Glutamatergic neuron (in vitro differentiated cells): ENCODE measurements at regions not wholly inside any gene's neighbourhood (a gene's known extent, or its start where the extent isn't known, plus 50 kb on each side); places are given as distances from the start of the nearest gene placed in this dataset.

Source experiments
- DNase-seq: peaks from one replicate; pipeline ENCODE4 v3.0.0; 2022
- H3K27ac Mint-ChIP-seq: one replicate; pipeline ENCODE4 v1.8.0; 2020; ENCODE audit warnings: mild to moderate bottlenecking, mixed read lengths, inconsistent platforms; ENCODE audit not compliant: unreplicated experiment
- H3K27me3 Mint-ChIP-seq: one replicate; pipeline ENCODE4 v1.8.0; 2020; ENCODE audit warnings: mild to moderate bottlenecking, moderate library complexity, mixed read lengths, inconsistent platforms; ENCODE audit not compliant: unreplicated experiment
- H3K36me3 Mint-ChIP-seq: one replicate; pipeline ENCODE4 v1.8.0; 2020; ENCODE audit warnings: mild to moderate bottlenecking, mixed read lengths, inconsistent platforms; ENCODE audit not compliant: unreplicated experiment
- H3K4me1 Mint-ChIP-seq: one replicate; pipeline ENCODE4 v1.8.0; 2020; ENCODE audit warnings: mild to moderate bottlenecking, low read depth, mixed read lengths, inconsistent platforms; ENCODE audit not compliant: unreplicated experiment
- H3K4me3 Mint-ChIP-seq: one replicate; pipeline ENCODE4 v1.8.0; 2020; ENCODE audit warnings: mild to moderate bottlenecking, mixed read lengths, inconsistent platforms; ENCODE audit not compliant: unreplicated experiment
- H3K9me3 Mint-ChIP-seq: one replicate; pipeline ENCODE4 v1.8.0; 2020; ENCODE audit warnings: mild to moderate bottlenecking, moderate library complexity, mixed read lengths, inconsistent platforms; ENCODE audit not compliant: unreplicated experiment
- TF ChIP-seq, protein P1 (sequence below): fragments of 200-600 bp; sonication (generic); IDR thresholded peaks from one replicate; pipeline ENCODE4 v1.5.0; 2021; ENCODE audit not compliant: partially characterized antibody, unreplicated experiment

- no peak for DNase-seq
- Mint-ChIP-seq H3K9me3 (peaks cover 1% of the 10 kb centered on the region), H3K4me3 (no peak overlapping the region), H3K27ac (no peak overlapping the region), H3K36me3 (no peaks in the 10 kb centered on the region), H3K27me3 (peaks cover 2% of the 10 kb centered on the region), H3K4me1 (peaks cover 2% of the 10 kb centered on the region)
- TF ChIP-seq, protein P1, sequence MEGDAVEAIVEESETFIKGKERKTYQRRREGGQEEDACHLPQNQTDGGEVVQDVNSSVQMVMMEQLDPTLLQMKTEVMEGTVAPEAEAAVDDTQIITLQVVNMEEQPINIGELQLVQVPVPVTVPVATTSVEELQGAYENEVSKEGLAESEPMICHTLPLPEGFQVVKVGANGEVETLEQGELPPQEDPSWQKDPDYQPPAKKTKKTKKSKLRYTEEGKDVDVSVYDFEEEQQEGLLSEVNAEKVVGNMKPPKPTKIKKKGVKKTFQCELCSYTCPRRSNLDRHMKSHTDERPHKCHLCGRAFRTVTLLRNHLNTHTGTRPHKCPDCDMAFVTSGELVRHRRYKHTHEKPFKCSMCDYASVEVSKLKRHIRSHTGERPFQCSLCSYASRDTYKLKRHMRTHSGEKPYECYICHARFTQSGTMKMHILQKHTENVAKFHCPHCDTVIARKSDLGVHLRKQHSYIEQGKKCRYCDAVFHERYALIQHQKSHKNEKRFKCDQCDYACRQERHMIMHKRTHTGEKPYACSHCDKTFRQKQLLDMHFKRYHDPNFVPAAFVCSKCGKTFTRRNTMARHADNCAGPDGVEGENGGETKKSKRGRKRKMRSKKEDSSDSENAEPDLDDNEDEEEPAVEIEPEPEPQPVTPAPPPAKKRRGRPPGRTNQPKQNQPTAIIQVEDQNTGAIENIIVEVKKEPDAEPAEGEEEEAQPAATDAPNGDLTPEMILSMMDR: no peak
Observed at GRCh38 chr7:124261710-124262109, 228.8 kb upstream of the TMEM229A start.

GRCh38 chr7:124257638-124258308 lies 224.9 kb upstream of the TMEM229A start:
- Mint-ChIP-seq H3K27me3 (peaks cover 2% of the 10 kb centered on the region), H3K4me3 (no peak overlapping the region), H3K4me1 (peaks cover 2% of the 10 kb centered on the region), H3K27ac (no peak overlapping the region), H3K9me3 (peaks cover 1% of the 10 kb centered on the region), H3K36me3 (no peaks in the 10 kb centered on the region)
- TF ChIP-seq, protein P1: no peak
- DNase-seq: no peak

GRCh38 chr7:124255041-124255655 lies 222.3 kb upstream of the TMEM229A start:
- no peak for DNase-seq
- TF ChIP-seq, protein P1: no peak
- Mint-ChIP-seq H3K9me3 (peaks cover 1% of the 10 kb centered on the region), H3K4me1 (peaks cover 6% of the 10 kb centered on the region), H3K27me3 (peaks cover 2% of the 10 kb centered on the region), H3K27ac (no peak overlapping the region), H3K4me3 (no peak overlapping the region), H3K36me3 (no peaks in the 10 kb centered on the region)

- H3K4me1 Mint-ChIP-seq: peaks cover 5% of the 10 kb centered on the region
- TF ChIP-seq, protein P1: no peak
- H3K27me3 Mint-ChIP-seq: peaks cover under 1% of the 10 kb centered on the region
- no peaks in the 10 kb centered on the region for H3K36me3 Mint-ChIP-seq
- no peaks in the 10 kb centered on the region for H3K9me3 Mint-ChIP-seq
- no peak overlapping the region for H3K4me3 Mint-ChIP-seq
- DNase-seq: no peak
- H3K27ac Mint-ChIP-seq: no peak overlapping the region
Observed at GRCh38 chr7:124254396-124254795, 221.5 kb upstream of the TMEM229A start.

- TF ChIP-seq, protein P1: no peak
- H3K27me3 Mint-ChIP-seq: no peaks in the 10 kb centered on the region
- no peaks in the 10 kb centered on the region for H3K9me3 Mint-ChIP-seq
- no peak overlapping the region for H3K27ac Mint-ChIP-seq
- peaks cover 4% of the 10 kb centered on the region for H3K4me1 Mint-ChIP-seq
- no peaks in the 10 kb centered on the region for H3K36me3 Mint-ChIP-seq
- no peak for DNase-seq
- H3K4me3 Mint-ChIP-seq: no peak overlapping the region
Observed at GRCh38 chr7:124251636-124252035, 218.8 kb upstream of the TMEM229A start.
